MM.1S (cell line): ENCODE measurements at regions not wholly inside any gene's neighbourhood (a gene's known extent, or its start where the extent isn't known, plus 50 kb on each side); places are given as distances from the start of the nearest gene placed in this dataset.

ENCODE experiments used
- DNase-seq: peaks from one replicate; pipeline ENCODE4 v3.0.0-alpha.2; 2015
- H2AFZ ChIP-seq: fragments of 300-600 bp; sonication (generic); 2 replicates; pipeline ENCODE4 v1.6.0; 2016; ENCODE audit warnings: antibody characterized with exemption, low read length
- H3F3A ChIP-seq: fragments of 300-600 bp; sonication (generic); 2 replicates; pipeline ENCODE4 v1.6.1; 2016; ENCODE audit warnings: mild to moderate bottlenecking, antibody characterized with exemption, low read length, moderate library complexity, mixed read lengths; ENCODE audit not compliant: insufficient read depth
- H3K27ac ChIP-seq: fragments of 300-600 bp; sonication (generic); 2 replicates; pipeline ENCODE4 v1.5.1; 2016; ENCODE audit warnings: mild to moderate bottlenecking, low read length
- H3K27me3 ChIP-seq: fragments of 300-600 bp; sonication (generic); replicated peaks from 2 replicates; pipeline ENCODE4 v1.6.0; 2016; ENCODE audit warnings: low read length; ENCODE audit not compliant: insufficient read depth
- H3K36me3 ChIP-seq: fragments of 300-600 bp; sonication (generic); replicated peaks from 2 replicates; pipeline ENCODE4 v1.6.1; 2016; ENCODE audit warnings: mild to moderate bottlenecking, low read length, mixed read lengths; ENCODE audit not compliant: insufficient read depth
- H3K4me1 ChIP-seq: fragments of 300-600 bp; sonication (generic); 2 replicates; pipeline ENCODE4 v1.6.1; 2016; ENCODE audit warnings: low read length, mixed read lengths
- H3K4me2 ChIP-seq: fragments of 300-600 bp; sonication (generic); 2 replicates; pipeline ENCODE4 v1.6.0; 2016; ENCODE audit warnings: low read depth, low read length
- H3K4me3 ChIP-seq: fragments of 300-600 bp; sonication (generic); 2 replicates; pipeline ENCODE4 v1.5.1; 2016; ENCODE audit warnings: low read length, mixed read lengths
- H3K79me2 ChIP-seq: fragments of 300-600 bp; sonication (generic); 2 replicates; pipeline ENCODE4 v1.6.1; 2016; ENCODE audit warnings: mixed run types, low read length, mixed read lengths
- H3K9ac ChIP-seq: fragments of 300-600 bp; sonication (generic); 2 replicates; pipeline ENCODE4 v1.6.1; 2016; ENCODE audit warnings: low read length, mixed read lengths
- H3K9me2 ChIP-seq: fragments of 300-600 bp; sonication (generic); replicated peaks from 2 replicates; pipeline ENCODE4 v1.6.1; 2016; ENCODE audit warnings: mild to moderate bottlenecking, low read length, mixed read lengths; ENCODE audit not compliant: insufficient read depth
- H3K9me3 ChIP-seq: fragments of 300-600 bp; sonication (generic); replicated peaks from 2 replicates; pipeline ENCODE4 v1.6.1; 2016; ENCODE audit warnings: mild to moderate bottlenecking, low read length, mixed read lengths; ENCODE audit not compliant: insufficient read depth
- H4K20me1 ChIP-seq: fragments of 300-600 bp; sonication (generic); 2 replicates; pipeline ENCODE4 v1.6.1; 2016; ENCODE audit warnings: mild to moderate bottlenecking, low read length, moderate library complexity, mixed read lengths; ENCODE audit not compliant: insufficient read depth
- CTCF ChIP-seq: fragments of 300-600 bp; sonication (generic); IDR thresholded peaks from 2 replicates; pipeline ENCODE4 v1.5.1; 2016; ENCODE audit warnings: antibody characterized with exemption, low read length, mixed read lengths
- EZH2 ChIP-seq: fragments of 300-600 bp; sonication (generic); optimal IDR thresholded peaks from 2 replicates; pipeline ENCODE3; 2017; ENCODE audit warnings: low read depth, mild to moderate bottlenecking, antibody characterized with exemption, low read length, mixed read lengths
- EZH2phosphoT487 ChIP-seq: fragments of 300-600 bp; sonication (generic); IDR thresholded peaks from 2 replicates; pipeline ENCODE4 v1.6.1; 2018; ENCODE audit warnings: antibody characterized with exemption, low read length

- H3K36me3 ChIP-seq = no peaks in the 10 kb centered on the region
- H3K9ac ChIP-seq = no peak overlapping the region
- no peaks in the 10 kb centered on the region for H3K79me2 ChIP-seq
- no peaks in the 10 kb centered on the region for H3F3A ChIP-seq
- H3K27me3 ChIP-seq = no peaks in the 10 kb centered on the region
- H3K4me1 ChIP-seq = no peaks in the 10 kb centered on the region
- no peak for DNase-seq
- no peaks in the 10 kb centered on the region for H4K20me1 ChIP-seq
- no peak overlapping the region for H3K4me2 ChIP-seq
- H3K4me3 ChIP-seq = no peak overlapping the region
- H2AFZ ChIP-seq = no peak overlapping the region
- TF ChIP-seq CTCF (no peak), EZH2phosphoT487 (no peak), EZH2 (no peak)
- H3K9me3 ChIP-seq = no peaks in the 10 kb centered on the region
- H3K9me2 ChIP-seq = no peaks in the 10 kb centered on the region
- no peak overlapping the region for H3K27ac ChIP-seq
Observed at GRCh38 chr5:29498412-29498811, 1695.1 kb upstream of the CDH6 start.

- no peak overlapping the region for H3K4me2 ChIP-seq
- no peak for DNase-seq
- H3K27me3 ChIP-seq = no peaks in the 10 kb centered on the region
- TF ChIP-seq EZH2 = no peak
- TF ChIP-seq CTCF = no peak
- TF ChIP-seq EZH2phosphoT487 = no peak
- H3K9me2 ChIP-seq = no peaks in the 10 kb centered on the region
- no peaks in the 10 kb centered on the region for H3K9me3 ChIP-seq
- no peaks in the 10 kb centered on the region for H4K20me1 ChIP-seq
- H3K9ac ChIP-seq = no peak overlapping the region
- no peaks in the 10 kb centered on the region for H3F3A ChIP-seq
- H3K4me1 ChIP-seq = no peaks in the 10 kb centered on the region
- H3K36me3 ChIP-seq = no peaks in the 10 kb centered on the region
- H3K79me2 ChIP-seq = no peaks in the 10 kb centered on the region
- H3K27ac ChIP-seq = no peak overlapping the region
- no peak overlapping the region for H3K4me3 ChIP-seq
- H2AFZ ChIP-seq = no peak overlapping the region
Observed at GRCh38 chr5:29485333-29485732, 1708.2 kb upstream of the CDH6 start.

- no peaks in the 10 kb centered on the region for H3K9me2 ChIP-seq
- H3K27ac ChIP-seq = no peak overlapping the region
- no peaks in the 10 kb centered on the region for H3K79me2 ChIP-seq
- H3K4me1 ChIP-seq = no peaks in the 10 kb centered on the region
- H3K36me3 ChIP-seq = no peaks in the 10 kb centered on the region
- H3K9me3 ChIP-seq = no peaks in the 10 kb centered on the region
- no peak overlapping the region for H2AFZ ChIP-seq
- H3K9ac ChIP-seq = no peak overlapping the region
- H4K20me1 ChIP-seq = no peaks in the 10 kb centered on the region
- H3K4me2 ChIP-seq = no peak overlapping the region
- H3K27me3 ChIP-seq = no peaks in the 10 kb centered on the region
- no peaks in the 10 kb centered on the region for H3F3A ChIP-seq
- no peak for TF ChIP-seq EZH2phosphoT487
- no peak for TF ChIP-seq EZH2
- no peak for TF ChIP-seq CTCF
- H3K4me3 ChIP-seq = no peak overlapping the region
- DNase-seq = no peak
Observed at GRCh38 chr5:29469581-29469980, 1723.9 kb upstream of the CDH6 start.

- Histone ChIP-seq H3K9ac (no peak overlapping the region), H3K27ac (no peak overlapping the region), H3K27me3 (no peaks in the 10 kb centered on the region), H3K4me3 (no peak overlapping the region), H3K4me2 (no peak overlapping the region), H4K20me1 (no peaks in the 10 kb centered on the region), H2AFZ (no peak overlapping the region), H3K79me2 (no peaks in the 10 kb centered on the region), H3K9me2 (no peaks in the 10 kb centered on the region), H3K9me3 (no peaks in the 10 kb centered on the region), H3K36me3 (no peaks in the 10 kb centered on the region), H3F3A (no peaks in the 10 kb centered on the region), H3K4me1 (no peaks in the 10 kb centered on the region)
- no peak for DNase-seq
- TF ChIP-seq EZH2 (no peak), EZH2phosphoT487 (no peak), CTCF (no peak)
Observed at GRCh38 chr5:29462241-29462640, 1731.2 kb upstream of the CDH6 start.
